IPS-NIHi11 (cell line): ENCODE measurements at regions not wholly inside any gene's neighbourhood (a gene's known extent, or its start where the extent isn't known, plus 50 kb on each side); places are given as distances from the start of the nearest gene placed in this dataset.
"Not testable (repeated sequence)": the region's sequence is repeated elsewhere in the genome, so short reads cannot be mapped to it uniquely, and the experiment has no call there.

Experiments used
- DNase-seq: peaks from one replicate; pipeline ENCODE4 v3.0.0; 2012; ENCODE audit warnings: mixed read lengths, low spot score

DNA sequence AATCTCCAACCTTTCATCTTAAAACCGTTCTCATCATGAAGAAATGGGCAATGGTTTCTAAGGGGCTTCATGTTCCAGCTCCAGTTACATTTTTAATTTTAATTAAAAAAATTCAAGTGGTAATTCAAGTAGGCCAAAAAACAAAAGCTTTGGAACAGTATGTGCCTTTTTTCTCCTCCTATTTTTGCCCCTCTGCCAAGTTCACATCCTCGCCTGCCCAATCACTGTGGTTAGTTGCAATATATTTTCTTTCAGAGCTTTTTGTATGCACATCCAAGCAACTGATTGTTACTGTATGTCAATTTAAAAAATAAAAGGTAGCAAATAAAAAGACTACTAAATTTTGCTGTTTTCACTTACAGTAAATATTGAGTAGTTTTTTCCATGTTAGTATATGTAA lies 99.8 kb upstream of the B3GAT2 start:
- DNase-seq, result no peak

DNA sequence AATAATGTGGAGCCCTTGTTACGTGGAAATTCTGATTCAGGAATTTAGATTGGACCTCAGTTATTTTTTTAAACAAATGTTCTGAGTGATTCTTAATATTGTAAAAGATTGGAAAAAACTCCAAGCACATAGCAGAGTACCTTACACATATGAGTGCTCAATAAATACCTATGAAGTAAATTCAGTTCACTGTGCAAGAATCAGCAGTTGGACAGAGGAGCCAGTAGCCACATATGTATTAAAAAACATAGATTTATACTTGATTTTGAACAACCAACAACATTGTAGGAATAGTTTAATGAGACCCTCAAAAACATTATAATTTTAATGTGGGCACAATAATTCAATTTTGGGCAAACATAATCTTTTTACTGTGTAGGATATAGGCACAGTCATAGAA lies 109.3 kb upstream of the B3GAT2 start:
- no peak for DNase-seq

- no peak for DNase-seq
These were observed 111.0 kb upstream of the B3GAT2 start for GRCh38 chr6:71067816-71068215.

- DNase-seq, result no peak
These were observed 115.6 kb upstream of the B3GAT2 start for GRCh38 chr6:71072508-71072907.

DNA sequence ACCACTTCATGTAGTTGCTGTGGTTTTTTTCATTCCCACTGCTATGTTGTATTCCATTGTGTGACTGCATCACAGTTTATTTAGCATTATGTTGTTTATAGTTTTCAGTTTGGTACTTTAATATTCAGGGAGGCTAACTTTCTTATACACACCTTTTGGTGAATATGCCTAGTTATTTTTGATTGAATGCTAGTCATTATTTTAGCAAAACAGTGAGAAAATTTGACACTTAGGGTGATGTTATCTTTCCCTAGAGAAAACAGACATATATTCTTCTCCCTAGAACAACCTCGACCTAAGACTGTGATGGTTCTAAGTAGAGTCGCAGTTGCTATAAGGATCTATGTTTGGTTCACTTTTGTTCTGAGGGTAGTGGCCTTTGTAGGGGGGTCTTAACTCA lies 120.8 kb upstream of the B3GAT2 start:
- DNase-seq, result no peak

DNA sequence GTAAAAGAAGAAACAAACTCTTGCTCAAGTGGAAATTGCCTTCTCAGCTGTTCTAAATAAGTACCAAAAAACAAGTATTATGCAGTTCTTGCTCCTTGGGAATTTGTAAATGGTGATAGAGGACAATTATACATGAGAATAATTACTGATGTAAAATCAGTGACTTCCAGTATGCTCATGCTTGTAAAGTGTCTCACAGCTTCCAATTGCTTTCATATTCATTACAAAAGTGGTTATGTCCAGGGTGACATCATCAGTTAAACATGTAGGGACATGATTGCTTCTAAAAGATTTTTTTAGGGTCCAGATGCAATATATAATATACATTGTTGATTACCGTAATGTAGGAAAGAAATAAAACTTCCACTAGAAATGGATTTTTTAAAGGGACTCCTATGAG lies 122.8 kb upstream of the B3GAT2 start:
- DNase-seq, result no peak

DNA sequence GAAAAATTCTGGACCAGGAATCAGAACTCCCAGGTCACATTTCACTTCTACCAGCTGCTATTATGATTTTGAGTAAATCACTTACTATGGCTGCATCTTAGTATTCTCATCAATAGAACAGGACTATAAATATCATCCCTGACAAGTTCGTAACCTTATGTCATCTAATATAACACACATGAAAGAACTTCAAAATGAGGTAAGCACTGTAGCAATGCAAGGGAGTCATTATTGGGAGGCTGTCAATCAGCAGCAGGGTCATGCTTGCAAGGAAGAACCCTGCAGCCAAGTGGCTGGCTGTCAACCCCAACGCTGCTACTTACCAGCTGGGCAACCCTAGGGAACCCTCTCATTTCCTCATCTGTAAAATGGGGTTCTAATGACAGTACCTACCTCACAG lies 123.3 kb upstream of the B3GAT2 start:
- DNase-seq, result no peak

GRCh38 chr6:71080826-71081225 lies 124.0 kb upstream of the B3GAT2 start:
- no peak for DNase-seq

DNA sequence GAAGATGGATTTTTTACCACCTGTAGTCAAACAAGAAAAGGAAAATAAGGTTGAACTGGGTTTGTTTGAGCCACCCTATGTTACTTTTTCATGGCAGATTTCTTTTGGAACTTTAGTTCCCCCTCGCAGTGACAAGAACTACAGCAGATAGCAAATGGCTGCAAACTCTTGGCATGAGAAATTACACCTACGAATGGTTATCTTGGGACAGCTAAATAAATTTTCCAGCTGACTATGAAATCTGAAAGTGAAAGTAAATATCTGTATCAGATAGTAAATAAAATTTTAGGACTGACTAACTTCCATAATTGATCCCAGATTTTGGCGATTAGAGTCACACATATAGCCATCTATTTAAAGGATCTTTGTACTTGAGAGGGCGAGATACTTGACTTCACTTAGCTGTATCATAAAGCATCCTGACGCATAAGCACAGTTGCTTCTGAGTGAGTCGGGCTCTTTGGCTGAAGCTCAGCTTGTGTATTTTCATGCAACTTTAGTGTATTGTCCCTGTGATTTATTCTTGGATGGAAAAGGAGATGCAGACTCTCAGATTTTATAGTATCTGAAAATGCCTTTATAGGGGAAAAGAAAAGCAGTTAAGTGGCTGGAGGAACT lies 125.3 kb upstream of the B3GAT2 start:
- no peak for DNase-seq

- DNase-seq, result no peak
These were observed 126.5 kb upstream of the B3GAT2 start for GRCh38 chr6:71083308-71083820.

- no peak for DNase-seq
These were observed 131.3 kb upstream of the B3GAT2 start for GRCh38 chr6:71088166-71088565.

DNA sequence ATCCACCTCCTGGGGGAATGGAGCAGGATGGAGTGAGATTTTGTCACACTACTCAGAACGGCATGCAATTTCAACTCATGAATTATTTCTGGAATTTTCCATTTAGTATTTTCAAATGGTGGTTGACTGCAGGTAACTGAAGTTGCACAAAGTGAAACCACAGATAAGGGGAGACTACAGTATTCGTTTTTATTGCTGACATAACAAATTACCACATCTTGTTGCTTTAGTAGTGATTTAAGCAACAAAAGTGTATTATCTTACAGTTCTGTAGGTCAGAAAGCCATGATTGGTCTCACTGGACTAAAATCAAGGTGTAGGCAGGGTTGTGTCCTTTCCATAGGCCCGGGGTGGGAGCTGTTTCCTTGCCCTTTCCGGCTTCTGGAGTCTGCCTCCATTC lies 133.4 kb upstream of the B3GAT2 start:
- no peak for DNase-seq

GRCh38 chr6:71091167-71091566 lies 134.3 kb upstream of the B3GAT2 start:
- no peak for DNase-seq

- no peak for DNase-seq
These were observed 135.1 kb upstream of the B3GAT2 start for GRCh38 chr6:71091956-71092355.

DNA sequence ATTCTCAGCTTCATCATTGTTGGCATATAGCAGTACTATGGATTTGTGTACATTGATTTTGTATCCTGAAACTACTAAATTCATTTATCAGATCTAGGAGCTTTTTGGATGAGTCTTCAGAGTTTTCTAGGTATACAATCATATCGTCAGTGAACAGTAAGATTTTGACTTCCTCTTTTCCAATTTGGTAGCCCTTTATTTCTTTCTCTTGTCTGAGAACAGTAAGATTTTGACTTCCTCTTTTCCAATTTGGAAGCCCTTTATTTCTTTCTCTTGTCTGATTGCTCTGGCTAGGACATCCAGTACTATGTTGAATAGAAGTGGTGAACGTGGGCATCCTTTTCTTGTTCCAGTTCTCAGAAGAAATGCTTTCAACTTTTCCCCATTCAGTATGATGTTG lies 140.4 kb upstream of the B3GAT2 start:
- not testable (repeated sequence) for DNase-seq

- no peak for DNase-seq
These were observed 142.8 kb upstream of the B3GAT2 start for GRCh38 chr6:71099649-71100048.

GRCh38 chr6:71103130-71103529 lies 146.3 kb upstream of the B3GAT2 start:
- no peak for DNase-seq

GRCh38 chr6:71103641-71104040 lies 146.8 kb upstream of the B3GAT2 start:
- DNase-seq, result no peak

DNA sequence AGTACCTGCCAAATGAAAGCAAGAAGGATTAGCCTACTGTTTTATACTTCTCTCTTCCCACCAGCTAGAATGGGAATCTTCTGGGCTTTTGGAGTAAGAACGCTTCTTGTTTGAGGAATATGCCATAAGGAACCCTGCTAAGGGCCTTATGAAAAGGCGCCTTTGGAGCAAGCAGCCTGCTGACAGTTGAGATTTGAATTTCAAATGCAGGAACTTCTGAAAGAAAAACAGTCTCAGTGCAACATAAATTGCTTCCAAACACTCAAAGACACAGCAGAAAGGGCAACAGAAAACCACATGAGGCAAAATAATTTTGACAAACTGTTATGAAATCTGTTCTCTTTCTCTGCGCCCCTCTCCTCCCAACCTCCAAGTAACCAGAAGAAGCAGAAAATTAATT lies 149.4 kb upstream of the B3GAT2 start:
- DNase-seq, result no peak

GRCh38 chr6:71107911-71108420 lies 151.1 kb upstream of the B3GAT2 start:
- DNase-seq, result no peak

- DNase-seq, result no peak
These were observed 157.7 kb upstream of the B3GAT2 start for GRCh38 chr6:71114544-71114943.

DNA sequence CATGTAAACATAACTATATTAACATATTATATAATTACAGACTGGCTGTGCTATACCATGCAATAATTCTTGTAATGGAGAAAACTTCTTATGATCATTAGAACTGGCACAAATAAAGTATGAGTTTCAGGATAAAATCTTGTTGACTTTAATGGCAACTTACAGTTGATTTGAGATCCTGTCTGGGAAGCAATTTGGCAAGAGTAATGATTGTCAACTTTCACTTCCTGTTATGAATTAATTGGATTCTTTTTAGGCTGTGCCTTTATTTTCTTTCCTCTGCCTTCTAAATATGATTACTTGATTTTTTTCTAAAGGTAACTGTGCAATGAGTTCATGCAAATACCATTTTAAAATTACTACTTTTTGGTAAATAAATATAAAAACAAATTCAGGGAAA lies 158.1 kb upstream of the B3GAT2 start:
- no peak for DNase-seq

DNA sequence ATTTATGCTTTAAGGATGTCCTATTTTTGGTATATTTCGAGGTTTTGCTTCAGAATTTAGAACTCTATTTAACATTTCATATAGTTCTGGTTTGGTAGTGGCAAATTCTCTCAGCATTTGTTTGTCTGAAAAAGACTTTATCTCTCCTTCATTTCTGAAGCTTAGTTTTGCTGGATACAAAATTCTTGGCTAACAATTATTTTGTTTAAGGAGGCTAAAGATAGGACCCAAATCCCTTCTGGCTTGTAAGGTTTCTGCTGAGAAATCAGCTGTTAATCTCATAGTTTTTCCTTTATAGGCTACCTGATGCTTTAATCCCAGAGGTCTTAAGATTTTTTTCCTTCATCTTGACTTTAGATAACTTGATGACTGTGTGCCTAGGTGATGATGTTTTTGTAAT lies 162.7 kb upstream of the B3GAT2 start:
- no peak for DNase-seq

DNA sequence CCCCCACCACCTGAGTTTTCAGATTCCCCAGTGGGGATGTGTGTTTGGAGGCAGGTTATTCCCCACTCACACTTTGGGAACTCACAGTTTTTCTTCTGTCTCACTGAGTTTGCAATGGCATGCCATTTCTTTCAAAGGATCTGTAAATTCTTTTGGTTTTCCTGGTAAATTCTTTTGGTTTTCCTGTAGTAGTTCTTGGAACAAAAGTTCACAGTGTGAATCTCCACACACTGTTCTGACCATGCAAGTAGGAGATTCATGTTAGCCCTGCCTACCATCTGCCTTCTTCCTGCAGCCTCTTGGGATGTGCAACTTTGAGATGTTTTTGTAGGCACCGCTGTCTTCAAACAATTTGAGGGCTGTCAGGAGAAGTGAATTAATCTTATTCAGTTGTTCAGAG lies 165.6 kb upstream of the OGFRL1 start:
- DNase-seq, result no peak
